Neural crest cell (in vitro differentiated cells): ENCODE measurements at regions not wholly inside any gene's neighbourhood (a gene's known extent, or its start where the extent isn't known, plus 50 kb on each side); places are given as distances from the start of the nearest gene placed in this dataset.

ENCODE experiments used
- DNase-seq: peaks from one replicate; pipeline ENCODE4 v3.0.0; 2021; ENCODE audit warnings: low read depth, mixed read lengths, low spot score
- H3K27ac Mint-ChIP-seq: one replicate; pipeline ENCODE4 v1.8.0; 2021; ENCODE audit warnings: mild to moderate bottlenecking, mixed read lengths; ENCODE audit not compliant: unreplicated experiment
- H3K27me3 Mint-ChIP-seq: 2 replicates; pipeline ENCODE4 v1.8.0; 2021; ENCODE audit warnings: low read depth, mild to moderate bottlenecking, mixed read lengths
- H3K36me3 Mint-ChIP-seq: 2 replicates; pipeline ENCODE4 v1.8.0; 2021; ENCODE audit warnings: low read depth, mild to moderate bottlenecking, mixed read lengths
- H3K4me1 Mint-ChIP-seq: 2 replicates; pipeline ENCODE4 v1.8.0; 2021; ENCODE audit warnings: mixed read lengths
- H3K4me3 Mint-ChIP-seq: one replicate; pipeline ENCODE4 v1.8.0; 2021; ENCODE audit warnings: mild to moderate bottlenecking, mixed read lengths
- H3K9me3 Mint-ChIP-seq: 2 replicates; pipeline ENCODE4 v1.8.0; 2021; ENCODE audit warnings: mixed read lengths
- TF ChIP-seq, protein P1 (sequence below): fragments of 200-600 bp; sonication (generic); conservative IDR thresholded peaks from 2 replicates; pipeline ENCODE4 v1.5.0; 2021; ENCODE audit warnings: antibody characterized with exemption, mild to moderate bottlenecking

DNA sequence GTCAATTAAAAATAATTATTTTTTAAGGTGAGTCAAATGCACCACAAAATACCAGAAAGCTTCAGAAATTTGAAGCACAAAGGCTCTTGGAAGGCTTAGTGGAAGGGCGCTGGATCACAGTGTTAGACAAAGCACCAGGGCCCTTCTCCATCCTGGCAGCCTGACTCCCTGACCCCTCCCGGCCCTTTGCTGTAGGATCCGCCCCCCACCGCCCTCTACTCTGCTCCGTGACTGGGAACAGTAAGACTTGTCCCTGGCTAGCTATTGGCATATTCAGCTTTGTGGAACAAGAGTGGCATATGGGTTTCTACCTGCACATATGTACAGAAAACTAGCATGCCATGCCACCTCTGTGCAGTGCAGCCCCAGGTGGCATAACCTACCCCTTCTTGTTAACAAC, 222.1 kb downstream of the SYK start:
- Mint-ChIP-seq H3K36me3 (no peaks in the 10 kb centered on the region), H3K27ac (no peak overlapping the region)

DNA sequence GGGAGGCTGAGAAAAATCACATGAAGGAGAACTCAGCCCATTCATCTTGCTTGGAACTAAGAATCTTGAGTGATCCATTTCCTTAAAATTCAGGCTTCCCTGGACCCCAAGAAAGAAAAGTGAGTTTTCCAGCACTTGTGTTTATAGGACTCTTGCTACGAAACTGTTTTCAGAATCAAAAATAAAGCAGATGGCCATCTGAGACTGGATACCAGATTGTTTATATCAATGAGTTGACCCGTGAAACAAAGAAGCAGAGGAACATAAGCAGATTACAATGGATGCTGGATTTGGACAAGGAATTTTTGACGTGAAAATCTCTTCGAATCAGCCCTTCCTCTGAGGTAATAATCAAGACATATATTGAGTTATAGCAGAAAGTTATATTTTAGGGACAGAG, 223.2 kb downstream of the SYK start:
- TF ChIP-seq, protein P1, sequence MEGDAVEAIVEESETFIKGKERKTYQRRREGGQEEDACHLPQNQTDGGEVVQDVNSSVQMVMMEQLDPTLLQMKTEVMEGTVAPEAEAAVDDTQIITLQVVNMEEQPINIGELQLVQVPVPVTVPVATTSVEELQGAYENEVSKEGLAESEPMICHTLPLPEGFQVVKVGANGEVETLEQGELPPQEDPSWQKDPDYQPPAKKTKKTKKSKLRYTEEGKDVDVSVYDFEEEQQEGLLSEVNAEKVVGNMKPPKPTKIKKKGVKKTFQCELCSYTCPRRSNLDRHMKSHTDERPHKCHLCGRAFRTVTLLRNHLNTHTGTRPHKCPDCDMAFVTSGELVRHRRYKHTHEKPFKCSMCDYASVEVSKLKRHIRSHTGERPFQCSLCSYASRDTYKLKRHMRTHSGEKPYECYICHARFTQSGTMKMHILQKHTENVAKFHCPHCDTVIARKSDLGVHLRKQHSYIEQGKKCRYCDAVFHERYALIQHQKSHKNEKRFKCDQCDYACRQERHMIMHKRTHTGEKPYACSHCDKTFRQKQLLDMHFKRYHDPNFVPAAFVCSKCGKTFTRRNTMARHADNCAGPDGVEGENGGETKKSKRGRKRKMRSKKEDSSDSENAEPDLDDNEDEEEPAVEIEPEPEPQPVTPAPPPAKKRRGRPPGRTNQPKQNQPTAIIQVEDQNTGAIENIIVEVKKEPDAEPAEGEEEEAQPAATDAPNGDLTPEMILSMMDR, result no peak
- no peaks in the 10 kb centered on the region for H3K36me3 Mint-ChIP-seq
- peaks cover 2% of the 10 kb centered on the region for H3K9me3 Mint-ChIP-seq
- no peaks in the 10 kb centered on the region for H3K4me1 Mint-ChIP-seq
- DNase-seq, result no peak
- H3K27me3 Mint-ChIP-seq, result peaks cover 7% of the 10 kb centered on the region
- no peak overlapping the region for H3K4me3 Mint-ChIP-seq
- H3K27ac Mint-ChIP-seq, result no peak overlapping the region

More for the DNA sequence above, 222.1 kb downstream of the SYK start:
- H3K27me3 Mint-ChIP-seq, result peaks cover 7% of the 10 kb centered on the region
- no peaks in the 10 kb centered on the region for H3K4me1 Mint-ChIP-seq
- TF ChIP-seq, protein P1, result no peak
- H3K4me3 Mint-ChIP-seq, result no peak overlapping the region
- no peak for DNase-seq
- H3K9me3 Mint-ChIP-seq, result peaks cover 5% of the 10 kb centered on the region

DNA sequence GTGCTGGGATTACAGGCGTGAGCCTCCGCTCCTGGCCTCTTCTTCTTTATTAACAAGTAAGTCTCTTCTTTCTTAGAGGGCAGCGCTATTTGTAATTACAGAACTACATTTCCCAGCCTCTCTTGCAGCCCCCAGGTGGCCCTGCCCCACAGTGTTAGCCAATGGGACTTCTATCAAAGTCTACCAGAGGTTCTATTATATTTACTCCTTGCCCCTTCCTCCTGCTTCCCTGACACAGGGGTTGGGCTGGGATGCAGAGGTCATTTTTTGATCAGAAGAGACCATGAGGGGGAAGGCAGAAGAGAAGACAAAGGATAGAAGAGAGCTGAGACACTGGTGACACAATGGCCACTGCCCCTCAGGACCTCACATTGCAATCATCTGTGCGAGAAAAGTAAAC, 224.2 kb downstream of the SYK start:
- Mint-ChIP-seq H3K36me3 (no peaks in the 10 kb centered on the region), H3K4me1 (no peaks in the 10 kb centered on the region), H3K9me3 (no peaks in the 10 kb centered on the region), H3K27ac (no peak overlapping the region), H3K4me3 (no peak overlapping the region), H3K27me3 (peaks cover 2% of the 10 kb centered on the region)
- DNase-seq, result no peak
- TF ChIP-seq, protein P1, result no peak

DNA sequence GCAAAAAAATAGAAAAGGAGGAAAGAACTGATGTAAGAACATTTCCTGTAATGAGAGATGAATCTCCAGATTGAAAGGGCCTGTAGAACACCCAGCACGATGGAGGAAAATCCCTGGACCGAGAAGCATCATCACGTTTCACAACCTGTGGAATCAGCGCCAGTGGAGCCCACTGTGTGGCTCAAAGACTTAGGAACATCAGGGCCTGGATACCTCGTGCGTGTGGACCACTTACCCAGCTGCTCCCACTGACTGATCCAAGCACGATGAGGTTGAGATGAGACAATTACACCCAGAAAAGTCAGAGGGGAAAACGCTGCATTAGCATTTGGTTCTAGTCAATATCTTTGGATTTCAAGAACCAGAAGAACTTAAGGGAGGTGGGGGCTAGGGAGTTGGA, 224.6 kb downstream of the SYK start:
- Mint-ChIP-seq H3K4me3 (no peak overlapping the region), H3K27me3 (peaks cover 2% of the 10 kb centered on the region), H3K27ac (no peak overlapping the region), H3K9me3 (no peaks in the 10 kb centered on the region), H3K36me3 (no peaks in the 10 kb centered on the region), H3K4me1 (no peaks in the 10 kb centered on the region)
- TF ChIP-seq, protein P1, result no peak
- DNase-seq, result no peak

DNA sequence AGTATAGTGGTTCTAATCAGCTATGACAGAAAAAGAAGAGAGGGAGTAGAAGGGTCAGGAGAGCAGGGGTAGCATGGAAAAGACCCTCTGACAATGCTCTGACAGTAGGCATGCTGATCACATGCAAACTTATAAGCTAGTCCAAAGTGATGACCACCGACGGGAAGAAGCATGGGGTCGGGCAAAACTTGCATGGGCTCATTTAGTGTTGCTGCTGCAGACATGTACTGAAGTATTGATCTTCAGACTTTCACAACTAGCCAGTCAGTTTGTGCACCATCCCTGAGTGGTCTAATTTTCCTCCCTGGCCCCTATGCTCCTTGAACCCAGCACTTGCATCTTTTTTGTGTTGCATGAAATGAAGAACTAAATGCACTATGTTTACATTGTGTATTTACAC, 225.4 kb downstream of the SYK start:
- DNase-seq, result no peak
- H3K4me3 Mint-ChIP-seq, result no peak overlapping the region
- H3K4me1 Mint-ChIP-seq, result no peaks in the 10 kb centered on the region
- no peak overlapping the region for H3K27ac Mint-ChIP-seq
- H3K27me3 Mint-ChIP-seq, result no peaks in the 10 kb centered on the region
- no peaks in the 10 kb centered on the region for H3K36me3 Mint-ChIP-seq
- no peaks in the 10 kb centered on the region for H3K9me3 Mint-ChIP-seq
- TF ChIP-seq, protein P1, result no peak
